ENCODE measurements at regions not wholly inside any gene's neighbourhood (a gene's known extent, or its start where the extent isn't known, plus 50 kb on each side); places are given as distances from the start of the nearest gene placed in this dataset.

DNA sequence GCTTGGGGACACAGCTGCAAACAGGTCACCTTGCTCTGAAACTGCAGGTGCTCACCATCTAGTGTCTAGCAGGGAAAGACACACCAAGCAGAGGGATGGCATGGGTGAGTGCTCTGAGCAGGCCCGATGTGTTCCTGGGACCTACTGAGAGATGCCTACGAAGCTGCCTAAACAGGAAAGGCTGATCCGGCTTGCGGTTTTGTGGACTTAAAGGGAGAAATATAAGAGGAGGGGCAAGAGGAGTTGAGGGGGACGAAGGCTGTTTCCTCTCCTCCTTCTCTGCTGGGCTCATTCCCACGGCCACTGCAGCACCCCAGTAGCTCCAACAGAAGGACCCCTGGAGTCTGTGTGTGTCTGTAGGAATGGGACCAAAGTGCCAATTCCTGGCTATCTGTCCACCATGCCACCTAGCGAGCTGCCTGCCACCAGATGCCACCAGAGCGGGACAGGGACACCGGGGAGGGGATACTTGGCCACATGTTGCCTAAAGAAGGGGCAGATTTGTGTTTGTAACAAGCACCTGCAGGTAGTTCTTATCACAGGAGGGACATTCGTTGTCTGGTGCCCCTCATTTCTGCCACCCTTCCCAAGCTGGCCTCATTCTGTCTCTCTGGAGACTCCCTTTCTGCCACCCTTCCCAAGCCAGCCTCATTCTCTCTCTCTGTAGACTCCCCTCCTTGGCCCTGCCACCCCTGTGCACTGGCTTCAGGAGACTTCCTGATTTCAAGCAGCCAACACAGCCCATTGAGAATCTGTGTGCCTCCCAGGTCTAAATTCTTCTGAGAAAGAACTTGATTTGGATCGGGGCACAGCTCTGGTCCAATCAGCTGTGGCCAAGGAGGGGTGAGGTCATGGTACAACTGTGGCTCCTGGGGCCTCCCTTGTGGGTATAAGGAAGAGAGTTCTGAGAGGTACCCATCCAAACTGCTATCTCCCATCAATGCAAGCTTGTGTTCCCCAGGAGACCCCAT is 221.8 kb downstream of the ANKRD60 start:
- TF ChIP-seq, protein P1, sequence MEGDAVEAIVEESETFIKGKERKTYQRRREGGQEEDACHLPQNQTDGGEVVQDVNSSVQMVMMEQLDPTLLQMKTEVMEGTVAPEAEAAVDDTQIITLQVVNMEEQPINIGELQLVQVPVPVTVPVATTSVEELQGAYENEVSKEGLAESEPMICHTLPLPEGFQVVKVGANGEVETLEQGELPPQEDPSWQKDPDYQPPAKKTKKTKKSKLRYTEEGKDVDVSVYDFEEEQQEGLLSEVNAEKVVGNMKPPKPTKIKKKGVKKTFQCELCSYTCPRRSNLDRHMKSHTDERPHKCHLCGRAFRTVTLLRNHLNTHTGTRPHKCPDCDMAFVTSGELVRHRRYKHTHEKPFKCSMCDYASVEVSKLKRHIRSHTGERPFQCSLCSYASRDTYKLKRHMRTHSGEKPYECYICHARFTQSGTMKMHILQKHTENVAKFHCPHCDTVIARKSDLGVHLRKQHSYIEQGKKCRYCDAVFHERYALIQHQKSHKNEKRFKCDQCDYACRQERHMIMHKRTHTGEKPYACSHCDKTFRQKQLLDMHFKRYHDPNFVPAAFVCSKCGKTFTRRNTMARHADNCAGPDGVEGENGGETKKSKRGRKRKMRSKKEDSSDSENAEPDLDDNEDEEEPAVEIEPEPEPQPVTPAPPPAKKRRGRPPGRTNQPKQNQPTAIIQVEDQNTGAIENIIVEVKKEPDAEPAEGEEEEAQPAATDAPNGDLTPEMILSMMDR (IDR thresholded peaks at IDR 0.05) = no peak
- TF ChIP-seq POLR2A (IDR thresholded peaks at IDR 0.05; ENCODE audit: low read depth) (no peak), EP300 (IDR thresholded peaks at IDR 0.05) (no peak), POLR2AphosphoS5 (IDR thresholded peaks at IDR 0.05) (no peak)
